GM13976 (cell line): ENCODE measurements at regions not wholly inside any gene's neighbourhood (a gene's known extent, or its start where the extent isn't known, plus 50 kb on each side); places are given as distances from the start of the nearest gene placed in this dataset.

Source experiments
- DNase-seq: peaks from one replicate; pipeline ENCODE4 v3.0.0; 2012; ENCODE audit warnings: low spot score
- CTCF ChIP-seq: IDR thresholded peaks from 2 replicates; pipeline ENCODE4 v1.5.1; 2012; ENCODE audit warnings: borderline replicate concordance, mild to moderate bottlenecking; ENCODE audit not compliant: insufficient read depth; ENCODE audit errors: extremely low read depth, missing control alignments, control extremely low read depth
- in situ Hi-C: fragments of 300-500 bp; cut with MboI; formaldehyde crosslinking; loops from one replicate; pipeline ENCODE4 v1.12.0; 2022; ENCODE audit warnings: low sequenced_read_pairs, mixed read lengths, inconsistent platforms; ENCODE audit not compliant: unreplicated experiment

GRCh38 chr6:27106382-27106781 is 141.1 kb upstream of the PRSS16 start:
- no peak for TF ChIP-seq CTCF
- in situ Hi-C loops: no loop called here
- no peak for DNase-seq

- in situ Hi-C loops: no loop called here
- no peak for TF ChIP-seq CTCF
- no peak for DNase-seq
Observed at GRCh38 chr6:27111743-27112142, 135.8 kb upstream of the PRSS16 start.

- DNase-seq: no peak
- in situ Hi-C loops: no loop called here
- TF ChIP-seq CTCF: no peak
Observed at GRCh38 chr6:27112974-27113373, 134.5 kb upstream of the PRSS16 start.

DNA sequence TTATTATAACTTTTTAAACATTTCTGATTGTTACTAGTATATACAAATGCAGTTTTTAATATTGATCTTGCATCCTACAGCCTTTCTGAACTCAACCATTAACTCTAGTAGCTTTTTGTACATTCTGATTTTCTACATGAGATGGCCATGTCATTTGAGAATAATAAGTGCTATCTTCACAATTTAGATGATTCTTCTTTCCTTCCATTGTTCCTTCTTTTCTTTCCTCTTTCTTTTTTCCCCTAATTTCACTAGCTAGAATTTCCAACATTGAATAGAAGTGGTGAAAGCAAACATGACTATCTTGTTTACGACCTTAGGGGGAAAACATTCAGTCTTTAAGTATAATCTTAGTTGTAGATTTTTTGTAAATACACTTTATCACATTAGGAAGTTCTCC is 128.2 kb upstream of the PRSS16 start:
- in situ Hi-C loops: no loop called here
- no peak for DNase-seq
- TF ChIP-seq CTCF: no peak

DNA sequence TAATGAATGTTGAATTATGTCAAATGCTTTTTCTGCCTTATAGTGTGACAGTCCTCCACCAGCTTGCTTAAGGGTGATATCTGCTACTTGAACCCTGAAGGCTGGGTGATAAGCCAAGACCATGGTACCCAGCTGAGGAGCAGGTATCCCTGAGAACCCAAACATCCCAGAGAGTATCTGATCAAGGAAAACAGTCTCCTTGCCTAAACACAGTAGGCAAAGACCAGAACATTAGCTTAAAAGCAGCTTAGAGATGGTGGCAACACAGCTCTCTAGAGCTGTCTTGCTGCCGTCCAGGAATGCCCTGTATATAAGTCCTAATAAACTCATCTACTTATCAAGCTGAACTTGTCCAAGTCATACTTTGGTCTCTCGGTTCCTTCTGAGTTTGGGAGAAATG is 127.7 kb upstream of the PRSS16 start:
- no peak for DNase-seq
- TF ChIP-seq CTCF: no peak
- in situ Hi-C loops: no loop called here

GRCh38 chr6:27121640-27122039 is 125.9 kb upstream of the PRSS16 start:
- no peak for DNase-seq
- in situ Hi-C loops: no loop called here
- TF ChIP-seq CTCF: no peak

DNA sequence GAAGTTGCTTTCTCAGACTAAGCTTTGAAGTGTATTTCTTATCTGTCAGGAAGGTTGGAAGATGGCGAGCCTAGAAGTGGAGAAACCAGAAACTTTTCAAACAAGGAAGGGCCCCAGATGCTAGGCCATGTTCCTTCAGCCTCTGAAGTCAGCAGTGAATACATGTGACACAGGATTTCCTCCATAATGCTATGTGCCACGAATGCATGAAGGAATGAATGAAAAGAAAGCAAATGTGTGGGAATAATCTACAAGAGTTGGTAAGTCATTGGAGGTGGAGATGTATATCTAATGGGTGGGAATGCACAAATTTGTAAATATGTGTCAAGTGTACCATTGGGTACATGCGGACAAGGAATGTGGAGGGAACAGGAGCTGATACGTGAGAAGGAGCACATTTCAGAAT is 123.2 kb upstream of the PRSS16 start:
- no peak for DNase-seq
- no peak for TF ChIP-seq CTCF

More for the DNA sequence above, 123.2 kb upstream of the PRSS16 start:
- in situ Hi-C loops: no loop called here
